ENCODE measurements at regions not wholly inside any gene's neighbourhood (a gene's known extent, or its start where the extent isn't known, plus 50 kb on each side); places are given as distances from the start of the nearest gene placed in this dataset.
"Not testable (repeated sequence)": the region's sequence is repeated elsewhere in the genome, so short reads cannot be mapped to it uniquely, and the experiment has no call there.

DNA sequence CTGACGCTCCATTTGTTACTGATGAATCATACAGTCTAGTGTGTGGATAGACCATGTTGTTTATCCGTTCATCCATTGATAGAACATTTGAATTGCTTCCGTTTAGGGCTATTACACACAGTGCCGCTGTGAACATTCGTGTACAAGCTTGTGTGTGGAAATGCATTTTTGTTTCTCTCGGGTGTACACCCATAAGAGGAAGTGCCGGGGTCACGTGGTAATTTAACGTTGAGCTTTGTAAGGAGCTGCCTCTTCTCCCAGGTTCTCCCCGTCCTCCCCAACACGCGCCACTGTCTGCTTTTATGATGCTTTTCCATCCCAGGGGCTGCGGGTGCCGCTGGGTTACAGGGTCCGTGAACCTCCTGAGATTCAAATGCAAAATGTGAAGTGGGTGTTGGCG lies 142.3 kb downstream of the IGLL1 start (continued):
- TF ChIP-seq CBX3 (IDR thresholded peaks at IDR 0.05; ENCODE audit: low read depth), result no peak
- TF ChIP-seq, protein P1, sequence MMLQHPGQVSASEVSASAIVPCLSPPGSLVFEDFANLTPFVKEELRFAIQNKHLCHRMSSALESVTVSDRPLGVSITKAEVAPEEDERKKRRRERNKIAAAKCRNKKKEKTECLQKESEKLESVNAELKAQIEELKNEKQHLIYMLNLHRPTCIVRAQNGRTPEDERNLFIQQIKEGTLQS (IDR thresholded peaks at IDR 0.05), result no peak
- TF ChIP-seq TCF7L2 (IDR thresholded peaks at IDR 0.05; ENCODE audit: borderline replicate concordance, extremely low read depth, insufficient read depth, insufficient read length), result no peak

DNA sequence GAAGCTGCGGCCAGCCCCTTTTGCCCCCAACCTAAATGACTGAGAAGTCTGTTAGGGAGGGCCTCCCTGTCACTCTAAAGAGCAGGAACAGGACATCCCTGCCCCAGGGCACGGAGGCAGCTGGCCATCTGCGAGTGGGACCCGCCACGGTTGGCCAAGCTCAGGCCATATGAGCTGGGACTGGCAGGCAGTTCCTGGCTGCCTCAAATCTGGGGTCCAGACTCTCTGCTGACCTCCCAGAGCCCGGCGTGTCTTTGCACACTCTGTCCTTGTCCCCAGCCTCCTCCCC lies 143.0 kb downstream of the IGLL1 start:
- H3K4me3 ChIP-seq (replicated peaks in 1 of 2; ENCODE audit: low read depth in 1 of 2, low read length in 2 of 2); DNase-seq (ENCODE audit: low read depth, low spot score); H4K20me1 ChIP-seq (ENCODE audit: insufficient read depth); H3K27me3 ChIP-seq (ENCODE audit: insufficient read depth, low read length); RAD21 ChIA-PET (ENCODE audit: low non-redundant PET in 1 of 2, low total read pairs in 2 of 2, uncharacterized antibody in 2 of 2, unreplicated experiment in 2 of 2); ATAC-seq; POLR2A ChIA-PET; H3K79me2 ChIP-seq (ENCODE audit: insufficient read depth, low read length); H3K9ac ChIP-seq (ENCODE audit: low read length); H3K36me3 ChIP-seq (ENCODE audit: control insufficient read depth in 1 of 2, insufficient read depth in 2 of 2, low read length in 2 of 2); H3K27ac ChIP-seq (ENCODE audit: low read depth, low read length); H3K4me1 ChIP-seq (ENCODE audit: control insufficient read depth in 1 of 2, insufficient read depth in 2 of 2, low read length in 2 of 2); BruUV-seq (replicated peaks); CTCF ChIA-PET; H3K9me2 ChIP-seq (ENCODE audit: insufficient read depth); intact Hi-C loops (cut with micrococcal nuclease); H3K4me2 ChIP-seq (ENCODE audit: low read length); H3K9me3 ChIP-seq (ENCODE audit: control insufficient read depth in 1 of 2, insufficient read depth in 1 of 2, low read depth in 1 of 2, low read length in 2 of 2); H2AFZ ChIP-seq (ENCODE audit: low read depth, low read length, poor library complexity, severe bottlenecking): not testable (repeated sequence)

DNA sequence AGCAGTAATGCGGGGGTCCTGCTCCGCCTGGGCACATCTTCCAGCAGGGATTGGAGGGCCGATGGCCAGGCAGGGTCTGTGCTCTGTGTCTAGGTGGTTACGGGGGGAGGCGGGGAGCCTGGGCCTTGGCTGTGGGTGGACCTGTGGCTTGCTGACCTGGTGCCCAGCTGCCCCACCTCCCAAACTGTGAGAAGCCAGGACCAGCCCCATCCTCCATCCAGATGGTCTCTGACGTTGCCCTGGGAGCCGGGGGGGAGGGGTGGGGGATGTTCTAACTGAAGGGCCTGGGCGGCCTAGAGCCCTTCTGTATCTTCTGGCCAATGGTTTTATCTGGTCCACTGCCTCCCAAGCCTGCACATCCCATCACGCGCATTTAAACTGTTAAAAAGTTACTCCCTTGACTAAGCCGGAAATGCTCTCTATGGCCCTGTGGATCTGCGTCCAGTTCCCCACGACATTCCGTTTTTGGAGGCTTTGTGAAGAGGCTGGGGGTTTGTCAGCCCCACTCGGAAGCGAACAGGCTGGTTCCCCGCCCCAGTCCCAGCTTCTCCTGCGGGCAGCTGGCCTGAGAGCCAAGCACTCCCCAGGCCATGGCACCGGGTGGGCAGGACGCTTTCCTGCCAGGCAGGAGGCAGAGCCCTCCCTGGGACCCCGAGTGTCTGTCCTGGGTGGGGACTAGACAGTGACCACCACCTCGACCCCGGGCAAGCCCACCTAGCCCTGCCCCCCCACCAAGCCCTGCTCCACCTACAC lies 143.6 kb downstream of the IGLL1 start:
- H3K4me3 ChIP-seq (replicated peaks in 1 of 2; ENCODE audit: low read depth in 1 of 2, low read length in 2 of 2); intact Hi-C loops (cut with micrococcal nuclease); RAD21 ChIA-PET (ENCODE audit: low non-redundant PET in 1 of 2, low total read pairs in 2 of 2, uncharacterized antibody in 2 of 2, unreplicated experiment in 2 of 2); H3K9me3 ChIP-seq (ENCODE audit: control insufficient read depth in 1 of 2, insufficient read depth in 1 of 2, low read depth in 1 of 2, low read length in 2 of 2); H3K4me1 ChIP-seq (ENCODE audit: control insufficient read depth in 1 of 2, insufficient read depth in 2 of 2, low read length in 2 of 2); H3K9me2 ChIP-seq (ENCODE audit: insufficient read depth); H3K36me3 ChIP-seq (ENCODE audit: control insufficient read depth in 1 of 2, insufficient read depth in 2 of 2, low read length in 2 of 2); H3K9ac ChIP-seq (ENCODE audit: low read length); CTCF ChIA-PET; H2AFZ ChIP-seq (ENCODE audit: low read depth, low read length, poor library complexity, severe bottlenecking); H3K4me2 ChIP-seq (ENCODE audit: low read length); H3K27ac ChIP-seq (ENCODE audit: low read depth, low read length); BruUV-seq (replicated peaks); H4K20me1 ChIP-seq (ENCODE audit: insufficient read depth); ATAC-seq; DNase-seq (ENCODE audit: low read depth, low spot score); POLR2A ChIA-PET; H3K27me3 ChIP-seq (ENCODE audit: insufficient read depth, low read length); H3K79me2 ChIP-seq (ENCODE audit: insufficient read depth, low read length): not testable (repeated sequence)

DNA sequence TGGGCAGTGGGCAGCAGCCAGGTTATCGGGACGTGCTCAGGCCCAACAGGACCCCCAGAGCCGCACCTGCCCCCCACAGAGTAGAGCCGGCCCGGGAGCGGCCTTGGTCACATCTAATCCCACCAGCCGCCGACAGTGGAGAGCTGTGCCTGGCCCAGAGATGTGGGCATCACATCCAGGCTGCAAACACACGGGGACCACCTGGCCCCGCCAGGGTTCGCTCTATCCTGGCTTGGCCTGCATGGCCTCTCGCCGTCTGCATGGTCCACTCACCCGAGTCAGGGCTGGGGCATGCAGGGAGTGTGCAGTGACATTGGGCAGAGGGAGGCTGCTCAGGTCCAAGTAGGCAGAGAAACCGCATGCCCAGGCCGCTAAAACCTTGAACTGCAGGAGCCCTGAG lies 144.9 kb downstream of the IGLL1 start:
- CTCF ChIA-PET, POLR2A ChIA-PET: not testable (repeated sequence)

DNA sequence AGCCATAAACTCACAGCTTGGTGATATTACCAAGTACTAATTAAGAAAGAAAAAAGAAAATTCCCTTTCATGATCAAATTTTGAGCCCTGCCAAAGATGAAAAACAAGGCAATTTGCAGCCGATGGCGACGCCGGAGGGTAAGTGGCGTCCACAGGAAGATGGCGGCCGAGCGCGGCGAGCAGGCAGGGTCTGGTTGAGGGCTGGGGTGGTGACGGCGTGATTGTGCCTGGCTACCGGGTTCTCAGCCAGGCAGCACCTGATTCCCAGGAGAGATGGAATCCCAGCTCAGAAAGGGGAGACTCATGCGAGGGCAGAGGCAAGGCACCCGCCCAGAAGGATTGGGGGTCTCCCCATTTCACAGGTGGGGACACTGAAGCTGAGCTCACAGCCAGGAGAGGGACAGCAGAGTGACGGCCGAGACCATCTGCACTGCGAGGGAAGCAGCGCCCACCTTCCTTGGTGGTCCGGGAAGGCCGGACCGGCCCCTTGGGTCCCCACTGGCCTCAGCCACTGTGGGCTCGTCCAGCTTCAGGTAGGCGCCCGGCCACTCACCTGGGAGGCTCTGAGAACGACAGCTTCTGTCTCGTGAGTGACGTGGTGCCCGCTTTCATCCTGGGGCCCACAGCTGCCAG lies 145.8 kb downstream of the IGLL1 start:
- BruUV-seq (replicated peaks); H4K20me1 ChIP-seq (ENCODE audit: insufficient read depth); H3K4me2 ChIP-seq (ENCODE audit: low read length); H3K27me3 ChIP-seq (ENCODE audit: insufficient read depth, low read length); H3K4me3 ChIP-seq (replicated peaks in 1 of 2; ENCODE audit: low read depth in 1 of 2, low read length in 2 of 2); H3K9ac ChIP-seq (ENCODE audit: low read length); ATAC-seq; H3K9me3 ChIP-seq (ENCODE audit: control insufficient read depth in 1 of 2, insufficient read depth in 1 of 2, low read depth in 1 of 2, low read length in 2 of 2); H3K79me2 ChIP-seq (ENCODE audit: insufficient read depth, low read length); intact Hi-C loops (cut with micrococcal nuclease); DNase-seq (ENCODE audit: low read depth, low spot score); H3K9me2 ChIP-seq (ENCODE audit: insufficient read depth); RAD21 ChIA-PET (ENCODE audit: low non-redundant PET in 1 of 2, low total read pairs in 2 of 2, uncharacterized antibody in 2 of 2, unreplicated experiment in 2 of 2); H3K4me1 ChIP-seq (ENCODE audit: control insufficient read depth in 1 of 2, insufficient read depth in 2 of 2, low read length in 2 of 2); H3K27ac ChIP-seq (ENCODE audit: low read depth, low read length); H3K36me3 ChIP-seq (ENCODE audit: control insufficient read depth in 1 of 2, insufficient read depth in 2 of 2, low read length in 2 of 2); H2AFZ ChIP-seq (ENCODE audit: low read depth, low read length, poor library complexity, severe bottlenecking); POLR2A ChIA-PET; CTCF ChIA-PET: not testable (repeated sequence)

More for the DNA sequence above, 144.9 kb downstream of the IGLL1 start:
- RAD21 ChIA-PET (ENCODE audit: low non-redundant PET in 1 of 2, low total read pairs in 2 of 2, uncharacterized antibody in 2 of 2, unreplicated experiment in 2 of 2); H3K9me2 ChIP-seq (ENCODE audit: insufficient read depth); H3K79me2 ChIP-seq (ENCODE audit: insufficient read depth, low read length); H3K4me3 ChIP-seq (replicated peaks in 1 of 2; ENCODE audit: low read depth in 1 of 2, low read length in 2 of 2); H3K9me3 ChIP-seq (ENCODE audit: control insufficient read depth in 1 of 2, insufficient read depth in 1 of 2, low read depth in 1 of 2, low read length in 2 of 2); H2AFZ ChIP-seq (ENCODE audit: low read depth, low read length, poor library complexity, severe bottlenecking); H3K36me3 ChIP-seq (ENCODE audit: control insufficient read depth in 1 of 2, insufficient read depth in 2 of 2, low read length in 2 of 2); H3K4me1 ChIP-seq (ENCODE audit: control insufficient read depth in 1 of 2, insufficient read depth in 2 of 2, low read length in 2 of 2); H4K20me1 ChIP-seq (ENCODE audit: insufficient read depth); intact Hi-C loops (cut with micrococcal nuclease); H3K9ac ChIP-seq (ENCODE audit: low read length); H3K27ac ChIP-seq (ENCODE audit: low read depth, low read length); BruUV-seq (replicated peaks); ATAC-seq; DNase-seq (ENCODE audit: low read depth, low spot score); H3K4me2 ChIP-seq (ENCODE audit: low read length); H3K27me3 ChIP-seq (ENCODE audit: insufficient read depth, low read length): not testable (repeated sequence)
